ENCODE measurements at regions not wholly inside any gene's neighbourhood (a gene's known extent, or its start where the extent isn't known, plus 50 kb on each side); places are given as distances from the start of the nearest gene placed in this dataset.

DNA sequence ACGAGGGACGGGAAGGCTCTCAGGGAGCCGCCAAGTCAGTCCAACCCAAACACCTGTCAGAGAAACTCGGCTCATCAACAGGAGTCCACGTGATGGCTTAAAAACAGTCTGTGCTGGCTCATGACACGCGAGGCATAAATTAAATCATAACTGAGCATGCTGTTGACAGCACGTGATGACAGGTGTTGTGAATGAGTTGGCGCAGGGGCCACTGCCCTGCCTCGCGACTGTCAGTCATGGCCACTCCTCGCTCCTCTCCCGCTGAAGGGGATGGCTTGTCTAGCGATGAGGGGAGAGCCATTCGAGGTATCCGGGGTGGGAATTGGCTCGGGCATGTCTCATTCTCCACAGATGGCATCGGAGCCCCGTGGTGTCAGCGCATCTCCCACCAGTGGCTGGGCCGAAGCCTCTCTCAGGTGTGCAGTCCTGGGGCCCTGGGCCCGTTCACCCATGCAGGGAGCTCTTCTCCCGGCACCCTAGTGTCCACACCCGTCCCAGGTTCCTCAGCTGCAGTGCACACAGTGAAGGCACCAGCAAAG, 313.3 kb downstream of the BMP7 start:
- Mint-ChIP-seq H3K36me3 (ENCODE audit: low read depth) (no peaks in the 10 kb centered on the region), H3K27ac (no peak overlapping the region), H3K4me3 (no peak overlapping the region), H3K4me1 (no peaks in the 10 kb centered on the region), H3K27me3 (peaks cover 16% of the 10 kb centered on the region)
- ATAC-seq = no peak
- no peaks in the 10 kb centered on the region for H3K9me3 ChIP-seq (ENCODE audit: control insufficient read depth, low read length, poor library complexity, severe bottlenecking)
- DNase-seq = no peak

DNA sequence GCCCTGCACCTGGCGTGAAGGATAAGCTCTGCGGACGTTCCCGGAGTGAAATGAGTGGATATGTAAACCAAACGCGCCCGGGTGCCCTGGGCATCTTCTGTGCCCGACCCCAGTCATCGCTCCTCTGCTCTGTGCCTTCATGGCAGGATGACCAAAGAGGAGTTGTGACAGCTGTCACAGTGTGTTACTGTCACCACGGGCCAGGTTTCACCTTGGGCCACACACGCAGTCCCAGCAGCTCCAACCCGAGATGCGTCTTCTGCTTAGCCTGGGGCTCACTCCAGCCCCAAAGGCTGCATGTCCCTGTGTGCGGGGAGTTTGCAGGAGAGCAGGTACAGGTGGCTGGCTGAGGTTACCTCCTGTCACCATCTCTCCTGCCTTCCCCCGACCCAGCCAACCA, 311.6 kb downstream of the BMP7 start:
- H3K9me3 ChIP-seq (ENCODE audit: control insufficient read depth, low read length, poor library complexity, severe bottlenecking) = no peaks in the 10 kb centered on the region
- H3K27me3 Mint-ChIP-seq = peaks cover 33% of the 10 kb centered on the region
- no peaks in the 10 kb centered on the region for H3K36me3 Mint-ChIP-seq (ENCODE audit: low read depth)
- DNase-seq (no peak), ATAC-seq (no peak)
- no peak overlapping the region for H3K4me3 Mint-ChIP-seq
- H3K27ac Mint-ChIP-seq = no peak overlapping the region
- no peaks in the 10 kb centered on the region for H3K4me1 Mint-ChIP-seq

GRCh38 chr20:56955680-56956079, 310.8 kb downstream of the BMP7 start:
- Mint-ChIP-seq H3K27ac (no peak overlapping the region), H3K27me3 (peaks cover 34% of the 10 kb centered on the region), H3K4me1 (no peaks in the 10 kb centered on the region), H3K4me3 (no peak overlapping the region), H3K36me3 (ENCODE audit: low read depth) (no peaks in the 10 kb centered on the region)
- DNase-seq = no peak
- no peak for ATAC-seq
- no peaks in the 10 kb centered on the region for H3K9me3 ChIP-seq (ENCODE audit: control insufficient read depth, low read length, poor library complexity, severe bottlenecking)

- H3K4me3 Mint-ChIP-seq = no peak overlapping the region
- H3K36me3 Mint-ChIP-seq (ENCODE audit: low read depth) = no peaks in the 10 kb centered on the region
- H3K27ac Mint-ChIP-seq = no peak overlapping the region
- DNase-seq (no peak), ATAC-seq (no peak)
- no peaks in the 10 kb centered on the region for H3K4me1 Mint-ChIP-seq
- peaks cover 34% of the 10 kb centered on the region for H3K27me3 Mint-ChIP-seq
- H3K9me3 ChIP-seq (ENCODE audit: control insufficient read depth, low read length, poor library complexity, severe bottlenecking) = no peaks in the 10 kb centered on the region
Measured at GRCh38 chr20:56956534-56956933, 309.9 kb downstream of the BMP7 start.

DNA sequence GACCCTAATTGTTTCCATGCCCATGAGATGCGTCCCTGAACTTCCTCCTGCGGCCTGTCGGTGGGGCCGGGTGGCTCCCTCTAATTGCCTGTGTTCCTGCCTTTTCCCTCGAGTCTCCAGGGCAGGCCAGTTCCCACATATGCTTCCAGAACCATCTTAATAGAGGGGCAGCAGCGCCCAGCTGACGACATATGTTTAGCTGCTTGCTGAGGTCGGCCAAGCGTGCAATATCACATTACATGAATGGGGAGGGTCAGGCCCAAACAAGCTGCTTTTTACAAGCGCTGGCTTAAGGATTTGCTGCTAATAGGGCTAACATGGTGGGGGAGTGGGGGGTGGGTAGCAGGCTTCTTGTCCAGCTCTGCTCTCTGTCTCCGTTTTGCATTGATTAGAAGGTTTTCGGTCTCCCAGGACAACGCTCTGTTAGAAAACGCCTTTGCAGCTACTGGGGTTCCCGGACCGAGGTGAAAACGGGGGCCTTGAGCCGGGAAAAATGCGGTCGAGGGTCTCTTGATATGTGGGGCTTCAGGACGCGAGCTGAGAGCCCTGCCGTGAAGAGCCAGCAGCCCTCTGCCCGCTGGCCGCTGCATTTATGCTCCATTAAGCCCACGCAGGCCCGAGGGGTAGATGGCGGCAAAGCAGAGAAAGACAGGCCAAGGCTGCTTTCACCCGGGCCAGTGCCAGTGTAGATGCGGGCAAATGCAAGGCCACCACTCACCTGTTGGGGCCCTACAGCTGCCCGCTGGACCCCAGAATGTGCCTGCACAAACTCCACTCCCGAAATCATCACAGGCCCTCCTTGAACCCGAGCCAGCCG, 308.5 kb downstream of the BMP7 start:
- Mint-ChIP-seq H3K36me3 (ENCODE audit: low read depth) (no peaks in the 10 kb centered on the region), H3K27ac (no peak overlapping the region), H3K4me3 (no peak overlapping the region)

DNA sequence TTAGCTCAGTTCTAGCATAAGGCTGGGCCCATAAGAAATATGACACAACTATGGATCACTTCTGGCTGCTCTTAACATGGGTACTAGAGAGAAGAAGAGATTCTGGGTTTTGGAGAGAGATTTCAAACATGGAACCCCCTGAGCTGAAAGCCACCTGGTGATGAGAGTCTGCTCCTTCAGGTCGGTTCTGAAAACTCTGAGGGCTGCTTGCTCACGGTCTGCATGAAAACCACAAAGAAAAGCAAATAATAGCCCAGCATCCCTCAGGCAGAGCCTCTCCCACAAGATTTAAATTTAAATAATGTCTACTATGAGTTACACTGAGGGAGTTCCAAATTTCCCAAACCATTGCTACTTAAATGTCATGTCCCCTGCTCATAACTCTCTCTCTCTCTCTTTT, 301.5 kb downstream of the BMP7 start:
- H3K4me1 Mint-ChIP-seq = no peaks in the 10 kb centered on the region
- H3K36me3 Mint-ChIP-seq (ENCODE audit: low read depth) = peaks cover 2% of the 10 kb centered on the region

More for the DNA sequence above, 308.5 kb downstream of the BMP7 start:
- Mint-ChIP-seq H3K27me3 (peaks cover 39% of the 10 kb centered on the region), H3K4me1 (no peaks in the 10 kb centered on the region)
- ATAC-seq = no peak
- DNase-seq = no peak
- no peaks in the 10 kb centered on the region for H3K9me3 ChIP-seq (ENCODE audit: control insufficient read depth, low read length, poor library complexity, severe bottlenecking)

GRCh38 chr20:56967916-56968315, 298.5 kb downstream of the BMP7 start:
- ATAC-seq (no peak), DNase-seq (no peak)
- Mint-ChIP-seq H3K4me1 (no peaks in the 10 kb centered on the region), H3K27ac (no peak overlapping the region), H3K36me3 (ENCODE audit: low read depth) (peaks cover 2% of the 10 kb centered on the region), H3K27me3 (peaks cover 16% of the 10 kb centered on the region), H3K4me3 (no peak overlapping the region)
- H3K9me3 ChIP-seq (ENCODE audit: control insufficient read depth, low read length, poor library complexity, severe bottlenecking) = no peaks in the 10 kb centered on the region

More for the DNA sequence above, 301.5 kb downstream of the BMP7 start:
- no peak for DNase-seq
- ATAC-seq = no peak
- Mint-ChIP-seq H3K27me3 (peaks cover 5% of the 10 kb centered on the region), H3K4me3 (no peak overlapping the region), H3K27ac (no peak overlapping the region)
- H3K9me3 ChIP-seq (ENCODE audit: control insufficient read depth, low read length, poor library complexity, severe bottlenecking) = no peaks in the 10 kb centered on the region

- H3K27me3 Mint-ChIP-seq = peaks cover 22% of the 10 kb centered on the region
- H3K36me3 Mint-ChIP-seq (ENCODE audit: low read depth) = peaks cover 2% of the 10 kb centered on the region
- no peaks in the 10 kb centered on the region for H3K4me1 Mint-ChIP-seq
- no peaks in the 10 kb centered on the region for H3K9me3 ChIP-seq (ENCODE audit: control insufficient read depth, low read length, poor library complexity, severe bottlenecking)
- DNase-seq (no peak), ATAC-seq (no peak)
- H3K27ac Mint-ChIP-seq = no peak overlapping the region
- no peak overlapping the region for H3K4me3 Mint-ChIP-seq
Measured at GRCh38 chr20:56968376-56969048, 297.9 kb downstream of the BMP7 start.

DNA sequence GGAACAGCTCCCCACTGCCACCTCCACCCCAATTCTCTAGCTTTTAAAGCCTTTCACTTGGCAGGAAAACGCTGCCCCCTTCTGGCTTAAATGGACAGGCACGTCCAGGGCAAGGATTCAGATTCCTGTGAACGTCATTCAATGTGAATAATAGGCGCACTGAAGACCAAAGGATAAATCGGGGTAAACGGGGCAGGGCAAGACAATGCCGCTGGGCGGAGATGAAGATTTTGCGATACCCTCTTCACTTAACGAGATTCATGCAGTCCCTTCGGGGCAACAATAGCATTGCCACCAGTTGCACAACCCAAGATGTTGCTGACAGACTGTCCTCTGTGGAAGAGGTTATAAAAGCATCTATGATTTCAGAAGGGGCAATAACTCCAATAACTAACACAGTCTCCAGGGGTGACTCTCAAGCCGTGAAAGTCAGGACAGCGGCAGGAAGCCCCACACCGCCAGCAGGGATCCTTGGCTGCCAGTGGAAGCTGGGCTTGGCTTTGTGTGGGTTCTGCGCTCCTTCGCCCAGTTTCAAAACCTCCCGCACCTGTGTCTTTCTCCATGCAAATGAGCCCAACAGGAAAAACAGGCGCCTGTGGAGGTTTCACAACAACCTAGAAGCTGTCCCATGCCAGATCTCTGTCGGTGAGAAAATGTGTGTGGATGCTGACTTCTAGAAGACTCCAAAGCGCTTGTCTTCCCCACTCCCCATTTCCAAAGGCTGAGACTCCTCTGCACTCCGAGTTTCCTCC, 291.8 kb downstream of the BMP7 start:
- no peak overlapping the region for H3K27ac Mint-ChIP-seq
- H3K4me1 Mint-ChIP-seq = no peaks in the 10 kb centered on the region
- peaks cover 76% of the 10 kb centered on the region for H3K27me3 Mint-ChIP-seq
- DNase-seq = no peak
- H3K36me3 Mint-ChIP-seq (ENCODE audit: low read depth) = peaks cover 7% of the 10 kb centered on the region
- no peak overlapping the region for H3K4me3 Mint-ChIP-seq
- no peaks in the 10 kb centered on the region for H3K9me3 ChIP-seq (ENCODE audit: control insufficient read depth, low read length, poor library complexity, severe bottlenecking)
- no peak for ATAC-seq

DNA sequence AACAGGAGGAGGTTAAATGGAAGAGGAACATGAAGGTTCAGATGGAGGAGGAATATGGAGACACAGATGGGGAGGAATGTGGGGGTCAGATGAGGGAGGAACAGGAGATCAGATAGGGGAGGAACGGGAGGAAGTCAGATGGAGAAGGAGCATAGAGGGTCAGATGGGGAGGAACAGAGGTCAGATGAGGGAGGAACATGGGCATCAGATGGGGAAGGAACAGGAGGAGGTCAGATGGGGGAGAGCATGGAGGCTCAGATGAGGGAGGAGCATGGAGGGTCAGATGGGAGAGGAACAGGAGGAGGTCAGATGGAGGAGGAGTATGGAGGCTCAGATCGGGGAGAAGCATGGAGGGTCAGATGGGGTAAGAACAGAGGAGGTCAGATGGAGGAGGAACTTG, 290.6 kb downstream of the BMP7 start:
- H3K4me1 Mint-ChIP-seq = no peaks in the 10 kb centered on the region
- H3K27ac Mint-ChIP-seq = no peak overlapping the region
- H3K9me3 ChIP-seq (ENCODE audit: control insufficient read depth, low read length, poor library complexity, severe bottlenecking) = no peaks in the 10 kb centered on the region
- H3K4me3 Mint-ChIP-seq = no peak overlapping the region
- DNase-seq = no peak
- no peak for ATAC-seq
- peaks cover 74% of the 10 kb centered on the region for H3K27me3 Mint-ChIP-seq
- H3K36me3 Mint-ChIP-seq (ENCODE audit: low read depth) = peaks cover 5% of the 10 kb centered on the region

- no peaks in the 10 kb centered on the region for H3K4me1 Mint-ChIP-seq
- peaks cover 69% of the 10 kb centered on the region for H3K27me3 Mint-ChIP-seq
- ATAC-seq (no peak), DNase-seq (no peak)
- H3K27ac Mint-ChIP-seq = no peak overlapping the region
- H3K36me3 Mint-ChIP-seq (ENCODE audit: low read depth) = peaks cover 5% of the 10 kb centered on the region
- H3K9me3 ChIP-seq (ENCODE audit: control insufficient read depth, low read length, poor library complexity, severe bottlenecking) = no peaks in the 10 kb centered on the region
- H3K4me3 Mint-ChIP-seq = no peak overlapping the region
Measured at GRCh38 chr20:56976336-56976735, 290.1 kb downstream of the BMP7 start.

DNA sequence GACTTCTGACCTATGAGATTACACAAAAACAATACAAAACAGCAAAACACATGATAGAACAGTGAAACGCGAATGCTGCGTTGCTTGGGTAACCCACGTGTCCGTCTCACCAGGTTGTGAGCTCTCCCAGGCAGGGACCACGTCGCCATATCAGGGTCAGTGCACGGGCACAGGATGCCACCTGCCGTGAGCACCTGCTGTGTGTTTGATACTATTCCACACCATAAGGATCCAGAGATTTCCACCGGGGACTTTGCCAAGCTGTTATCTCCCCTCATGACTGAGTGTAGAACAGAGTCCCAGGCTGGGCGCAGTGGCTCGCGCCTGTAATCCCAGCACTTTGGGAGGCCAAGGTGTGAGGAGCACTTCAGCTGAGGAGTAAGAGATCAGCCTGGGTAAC, 288.0 kb downstream of the BMP7 start:
- Mint-ChIP-seq H3K4me3 (no peak overlapping the region), H3K27ac (no peak overlapping the region), H3K36me3 (ENCODE audit: low read depth) (peaks cover 5% of the 10 kb centered on the region), H3K4me1 (no peaks in the 10 kb centered on the region), H3K27me3 (peaks cover 55% of the 10 kb centered on the region)
- H3K9me3 ChIP-seq (ENCODE audit: control insufficient read depth, low read length, poor library complexity, severe bottlenecking) = no peaks in the 10 kb centered on the region
- ATAC-seq (no peak), DNase-seq (no peak)

DNA sequence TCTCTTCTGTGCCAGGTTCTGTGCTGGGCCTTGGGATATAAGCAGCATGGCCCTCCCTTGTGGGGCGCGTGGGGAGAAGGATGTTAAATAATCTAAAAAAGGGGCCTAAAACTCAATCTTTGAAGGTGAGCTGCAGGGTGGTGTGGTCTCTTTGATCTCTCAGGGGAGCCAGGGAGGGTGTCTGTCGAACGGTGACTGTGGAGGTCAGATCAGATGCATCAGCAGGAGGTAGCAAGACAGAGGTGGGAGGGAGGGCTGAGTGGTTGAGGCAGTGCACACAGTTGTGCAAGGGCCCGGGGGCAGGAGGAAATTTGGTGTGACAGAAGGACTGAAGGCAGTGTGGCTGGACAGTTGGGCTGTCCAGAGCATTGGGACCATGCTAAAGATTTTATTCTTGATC, 287.3 kb downstream of the BMP7 start:
- H3K27ac Mint-ChIP-seq = no peak overlapping the region
- H3K36me3 Mint-ChIP-seq (ENCODE audit: low read depth) = peaks cover 5% of the 10 kb centered on the region
- ATAC-seq = no peak
- no peak overlapping the region for H3K4me3 Mint-ChIP-seq
- peaks cover 48% of the 10 kb centered on the region for H3K27me3 Mint-ChIP-seq
- no peak for DNase-seq
- H3K4me1 Mint-ChIP-seq = no peaks in the 10 kb centered on the region
- no peaks in the 10 kb centered on the region for H3K9me3 ChIP-seq (ENCODE audit: control insufficient read depth, low read length, poor library complexity, severe bottlenecking)

Data from T-helper 17 cell (primary cell).